H54 (cell line): ENCODE measurements at regions not wholly inside any gene's neighbourhood (a gene's known extent, or its start where the extent isn't known, plus 50 kb on each side); places are given as distances from the start of the nearest gene placed in this dataset.

Experiments used
- DNase-seq: peaks from one replicate; pipeline ENCODE4 v3.0.0; 2011; ENCODE audit warnings: low spot score, mixed read lengths; ENCODE audit not compliant: insufficient read length
- FAIRE-seq: peaks from 3 replicates; lab custom pipeline; 2011; peaks lifted over from hg19 to GRCh38; lab: Jason Lieb, UNC
- POLR2A ChIP-seq: IDR thresholded peaks from 2 replicates; pipeline ENCODE4 v1.6.1; 2011; ENCODE audit warnings: low read depth, mild to moderate bottlenecking, low read length

GRCh38 chr18:79579807-79580497, 99.7 kb upstream of the CTDP1 start:
- no peak for DNase-seq
- no peak for FAIRE-seq
- no peak for TF ChIP-seq POLR2A

- DNase-seq (no peak), FAIRE-seq (no peak)
- no peak for TF ChIP-seq POLR2A
These were observed 99.0 kb upstream of the CTDP1 start for GRCh38 chr18:79580498-79581171.

GRCh38 chr18:79581406-79581805, 98.2 kb upstream of the CTDP1 start:
- no peak for FAIRE-seq
- no peak for TF ChIP-seq POLR2A
- DNase-seq: no peak

GRCh38 chr18:79581911-79582310, 97.7 kb upstream of the CTDP1 start:
- no peak for TF ChIP-seq POLR2A
- DNase-seq (no peak), FAIRE-seq (no peak)

GRCh38 chr18:79582978-79583377, 96.6 kb upstream of the CTDP1 start:
- DNase-seq (no peak), FAIRE-seq (no peak)
- TF ChIP-seq POLR2A: no peak

- FAIRE-seq: no peak
- TF ChIP-seq POLR2A: no peak
- DNase-seq: no peak
These were observed 96.2 kb upstream of the CTDP1 start for GRCh38 chr18:79583426-79583825.

- TF ChIP-seq POLR2A: no peak
- DNase-seq (no peak), FAIRE-seq (no peak)
These were observed 95.6 kb upstream of the CTDP1 start for GRCh38 chr18:79583984-79584401.

GRCh38 chr18:79584491-79585394, 94.9 kb upstream of the CTDP1 start:
- TF ChIP-seq POLR2A: no peak
- DNase-seq (no peak), FAIRE-seq (no peak)

GRCh38 chr18:79585395-79586370, 93.9 kb upstream of the CTDP1 start:
- no peak for TF ChIP-seq POLR2A
- FAIRE-seq (no peak), DNase-seq (no peak)

- no peak for TF ChIP-seq POLR2A
- FAIRE-seq: no peak
- no peak for DNase-seq
These were observed 93.0 kb upstream of the CTDP1 start for GRCh38 chr18:79586436-79587225.

GRCh38 chr18:79587226-79587741, 92.3 kb upstream of the CTDP1 start:
- no peak for DNase-seq
- FAIRE-seq: no peak
- TF ChIP-seq POLR2A: no peak
